GM19025 (cell line): ENCODE measurements at regions not wholly inside any gene's neighbourhood (a gene's known extent, or its start where the extent isn't known, plus 50 kb on each side); places are given as distances from the start of the nearest gene placed in this dataset.

ENCODE experiments used
- ATAC-seq: cut with Tn5 transposase; IDR thresholded peaks from one replicate; pipeline ENCODE4 v1.9.1; 2021; ENCODE audit warnings: mild to moderate bottlenecking, low read depth, moderate library complexity; ENCODE audit not compliant: unreplicated experiment

DNA sequence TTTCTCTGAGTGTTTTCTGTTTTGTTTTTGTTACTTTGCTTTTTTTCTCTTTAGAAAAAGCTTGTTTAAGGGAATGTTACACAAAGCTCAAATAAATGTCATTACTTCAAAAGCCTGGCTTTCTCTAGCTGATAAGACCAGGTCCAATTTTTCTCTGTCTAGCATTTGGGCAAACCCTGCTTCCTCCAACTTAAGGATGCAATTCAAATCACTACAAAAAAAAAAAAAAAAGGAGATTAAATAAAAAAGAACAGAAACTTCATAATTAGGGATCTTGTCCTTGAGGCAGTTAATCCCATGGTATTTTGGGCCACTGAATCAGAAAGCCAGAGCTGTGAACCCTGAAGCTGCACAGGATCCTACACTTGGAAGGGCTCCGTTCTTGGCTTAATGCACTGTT, 480.8 kb upstream of the KIRREL3 start:
- ATAC-seq, result no peak

DNA sequence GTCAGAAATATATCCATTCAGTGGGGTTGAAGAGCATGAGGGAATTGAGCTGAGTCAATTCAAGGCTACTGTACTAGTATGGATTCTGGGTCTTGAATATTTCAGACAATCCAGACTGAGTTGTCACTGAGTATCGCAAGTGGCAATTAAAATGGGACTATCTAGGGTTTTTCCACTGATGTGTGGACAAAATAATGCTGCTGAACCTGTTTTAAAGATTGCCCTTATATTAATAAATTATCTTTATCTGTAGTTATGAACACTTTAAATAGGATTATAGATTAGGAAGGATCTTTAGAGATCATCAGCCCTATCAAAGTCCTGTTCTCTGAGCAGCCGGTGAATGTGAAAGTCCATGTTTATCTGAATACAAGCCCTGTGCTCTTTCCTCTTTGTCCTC, 478.3 kb upstream of the KIRREL3 start:
- ATAC-seq, result no peak

DNA sequence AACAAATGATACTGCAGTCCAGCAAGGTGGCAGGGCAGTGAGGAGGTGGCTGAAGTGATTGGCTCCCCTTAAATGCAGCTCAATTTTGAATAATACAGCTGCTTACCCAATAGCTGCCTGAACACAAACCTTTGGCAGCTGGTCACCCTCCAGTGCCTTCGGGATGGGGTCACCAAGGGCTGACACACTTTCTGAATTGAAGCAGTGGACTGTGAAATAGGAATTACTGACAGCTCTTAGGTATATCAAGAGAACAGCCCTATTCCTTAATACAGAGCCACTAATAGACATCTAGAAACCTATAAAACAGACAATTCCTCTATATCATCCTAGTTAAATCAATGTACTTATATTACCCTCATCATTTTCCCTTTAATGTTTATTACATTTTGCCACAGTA, 474.2 kb upstream of the KIRREL3 start:
- no peak for ATAC-seq

DNA sequence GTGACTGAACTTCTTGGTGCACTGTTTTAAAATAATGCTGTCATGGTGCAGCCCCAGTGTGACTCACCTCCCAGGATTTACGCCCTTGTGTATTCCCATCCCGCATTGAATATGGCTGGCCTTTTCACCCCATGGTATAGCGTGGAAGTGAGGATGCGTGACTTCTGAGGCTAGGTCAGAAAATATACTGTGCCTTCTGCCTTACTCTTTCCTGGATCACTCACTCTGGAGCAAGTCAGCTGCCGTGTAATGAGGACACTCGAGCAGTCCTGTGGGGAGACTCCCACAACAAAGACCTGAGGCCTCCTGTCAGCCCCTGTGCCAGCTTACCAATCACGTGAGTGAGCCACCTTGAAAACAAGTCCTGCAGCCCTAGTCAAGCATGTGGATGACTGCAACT, 471.9 kb upstream of the KIRREL3 start:
- ATAC-seq, result no peak

DNA sequence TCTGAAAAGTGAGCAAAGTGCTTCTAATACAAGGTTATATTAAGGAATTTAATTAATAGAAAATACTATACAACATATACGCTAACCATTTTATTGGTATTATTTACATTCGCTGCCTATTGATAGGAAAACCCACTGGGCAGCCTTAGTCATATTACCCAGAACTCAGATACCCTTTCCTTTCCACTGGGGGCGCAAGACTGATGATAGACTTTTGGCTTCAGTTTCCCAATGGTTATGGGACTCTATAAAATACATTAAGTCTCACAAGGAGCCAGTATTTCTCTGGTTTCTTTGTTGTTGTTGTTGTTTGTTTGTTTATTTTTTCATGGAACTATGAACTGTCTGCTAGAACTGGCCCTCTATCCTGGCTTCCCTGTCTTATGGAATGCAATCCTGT, 471.1 kb upstream of the KIRREL3 start:
- ATAC-seq, result no peak

DNA sequence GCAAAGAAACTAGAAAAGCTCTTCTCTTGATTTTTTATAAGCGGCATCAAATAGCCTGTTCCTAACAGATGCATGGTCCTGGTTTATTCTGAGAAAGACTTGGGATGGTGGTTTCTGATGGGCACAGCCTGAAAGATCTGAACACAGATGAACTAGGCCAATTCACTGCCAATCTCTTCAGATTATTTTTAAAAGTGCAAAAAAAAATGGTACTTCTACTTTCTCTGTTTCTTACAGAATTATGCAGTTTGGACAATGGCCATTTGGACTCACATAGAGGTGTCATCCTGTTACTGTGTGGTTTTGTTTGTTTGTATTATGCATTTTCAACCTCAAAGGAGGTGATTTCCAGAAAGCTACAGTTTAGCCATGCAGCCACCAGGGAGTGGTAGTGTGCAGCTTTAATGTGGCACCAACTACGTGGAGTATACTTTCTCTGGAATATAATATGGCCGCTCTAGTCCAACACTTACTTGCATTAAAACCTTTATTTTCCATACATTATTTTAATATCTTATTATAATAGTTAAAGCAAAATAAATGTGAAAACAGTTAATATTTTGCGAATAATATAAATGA, 469.8 kb upstream of the KIRREL3 start:
- no peak for ATAC-seq

DNA sequence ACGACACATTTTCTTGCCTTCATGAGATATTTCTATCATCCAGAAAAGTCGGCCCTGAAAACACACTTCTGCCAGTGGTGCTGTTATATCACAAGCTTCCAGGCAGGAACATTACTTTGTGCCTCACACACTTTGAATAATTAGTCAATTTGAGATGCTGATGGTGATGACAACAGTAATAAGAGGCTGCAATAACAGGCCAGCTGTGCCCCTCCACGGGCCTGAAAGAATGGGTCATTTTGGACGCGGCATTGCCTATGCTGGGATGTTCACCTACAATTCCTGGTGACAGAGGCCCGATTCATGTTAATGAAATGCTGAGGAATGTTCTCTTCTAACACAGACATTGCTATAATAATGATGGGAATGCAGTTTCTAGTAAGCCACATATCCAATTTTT, 463.8 kb upstream of the KIRREL3 start:
- ATAC-seq, result no peak

DNA sequence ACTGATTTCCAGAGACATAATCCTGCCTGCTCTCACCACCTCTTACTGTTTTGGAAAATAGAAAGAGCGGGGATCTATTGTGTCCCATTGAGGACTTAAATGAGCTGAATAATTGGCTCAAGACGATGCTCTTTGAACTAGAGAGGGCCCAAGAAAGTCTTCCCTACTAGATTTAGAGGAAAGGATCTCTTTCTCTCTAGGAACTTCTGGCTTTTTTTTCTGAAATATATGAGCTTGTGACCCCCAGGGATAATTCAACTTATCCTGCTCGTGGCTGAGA, 461.4 kb upstream of the KIRREL3 start:
- ATAC-seq, result no peak

DNA sequence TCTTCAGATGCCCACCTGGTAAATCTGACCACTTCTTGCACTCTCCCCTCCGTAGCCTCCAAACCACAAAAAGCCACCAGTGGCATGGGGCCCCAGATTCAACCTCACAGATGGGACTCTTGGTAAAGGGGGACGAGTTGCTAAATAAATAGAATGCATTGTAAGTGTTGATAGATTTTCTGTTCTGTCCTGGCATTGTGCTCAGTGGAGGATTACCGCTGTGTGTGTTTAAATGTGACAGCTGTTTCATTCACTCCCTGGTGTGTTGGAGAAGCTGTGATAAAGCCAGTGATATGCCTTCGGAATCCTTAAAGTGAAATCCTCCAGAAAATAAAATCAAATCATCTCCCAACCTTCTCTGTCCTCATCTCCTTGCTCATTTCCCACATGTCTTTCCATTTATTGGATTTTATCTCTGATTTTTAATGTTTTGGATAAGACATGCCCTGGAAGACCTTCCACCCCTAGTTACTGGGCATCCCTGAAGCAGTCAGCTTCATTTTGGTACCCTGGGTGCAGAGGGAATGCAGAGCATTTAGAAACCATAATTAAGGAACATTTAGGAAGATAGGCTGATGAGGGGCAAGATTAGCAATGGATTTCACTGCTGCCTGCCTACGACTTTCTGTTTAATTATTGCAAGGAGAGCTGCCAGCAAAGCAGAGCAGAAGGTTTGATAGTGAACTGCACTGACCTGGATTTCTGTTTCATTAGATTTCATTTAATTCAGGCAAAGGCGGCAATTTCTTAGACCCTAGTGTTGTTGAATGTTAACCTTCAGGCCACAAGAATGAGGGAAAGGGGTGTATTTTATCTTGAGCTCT, 460.9 kb upstream of the KIRREL3 start:
- ATAC-seq, result no peak

DNA sequence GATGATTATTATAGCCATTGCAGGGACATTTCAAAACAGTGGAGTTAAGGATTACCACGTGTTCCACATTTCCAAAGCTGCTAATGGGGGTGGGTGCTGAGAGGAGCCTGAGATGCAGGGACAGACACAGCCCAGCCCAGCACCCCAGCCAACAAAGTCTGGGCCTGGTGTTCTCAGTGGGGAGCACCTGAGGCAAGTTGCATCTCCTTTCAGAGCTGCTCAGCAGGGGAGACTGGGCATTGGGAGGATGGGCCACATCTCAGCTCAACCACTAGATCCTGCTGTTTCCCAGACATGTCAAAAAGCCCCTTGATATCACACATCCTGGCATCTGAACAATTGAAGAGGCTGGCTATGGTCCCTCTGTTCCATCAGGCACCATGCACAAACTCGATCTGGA, 458.0 kb upstream of the KIRREL3 start:
- no peak for ATAC-seq

DNA sequence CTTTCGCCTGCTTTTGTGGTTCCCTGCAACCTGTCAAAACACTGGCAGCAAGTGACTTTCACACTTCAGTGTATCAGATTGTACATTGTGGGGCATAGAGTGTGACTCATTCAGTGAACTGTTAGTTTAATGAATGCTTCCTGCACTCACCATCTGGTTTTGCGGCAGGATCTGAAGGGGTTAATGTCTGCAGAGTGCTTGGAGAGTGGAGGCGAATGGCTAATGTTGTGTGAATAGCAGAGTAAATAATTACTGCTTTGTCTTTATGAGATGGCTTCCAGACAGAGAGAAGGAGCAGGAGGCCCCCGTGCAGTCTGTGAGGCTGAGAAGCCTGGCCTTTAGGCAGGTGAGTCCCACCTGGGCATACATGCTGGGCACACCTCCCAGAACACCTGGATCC, 454.3 kb upstream of the KIRREL3 start:
- no peak for ATAC-seq

DNA sequence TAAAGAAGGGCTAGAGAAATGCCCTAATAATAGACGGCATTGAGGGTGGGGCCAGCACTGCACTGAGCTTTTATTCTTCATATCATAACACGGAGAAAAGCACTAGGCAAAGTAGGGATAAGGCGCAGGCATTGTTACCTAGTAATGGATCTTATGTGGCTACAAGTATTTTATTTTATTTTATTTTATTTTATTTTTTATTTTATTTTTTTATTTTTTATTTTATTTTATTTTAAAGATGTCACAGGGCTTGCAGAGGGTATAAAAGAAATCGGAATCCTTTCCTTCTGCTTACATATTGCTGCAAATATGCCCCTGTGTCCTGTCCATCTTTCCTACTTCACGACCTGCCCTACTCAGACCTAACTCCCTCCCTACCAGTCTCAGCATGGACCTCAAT, 452.0 kb upstream of the KIRREL3 start:
- no peak for ATAC-seq

DNA sequence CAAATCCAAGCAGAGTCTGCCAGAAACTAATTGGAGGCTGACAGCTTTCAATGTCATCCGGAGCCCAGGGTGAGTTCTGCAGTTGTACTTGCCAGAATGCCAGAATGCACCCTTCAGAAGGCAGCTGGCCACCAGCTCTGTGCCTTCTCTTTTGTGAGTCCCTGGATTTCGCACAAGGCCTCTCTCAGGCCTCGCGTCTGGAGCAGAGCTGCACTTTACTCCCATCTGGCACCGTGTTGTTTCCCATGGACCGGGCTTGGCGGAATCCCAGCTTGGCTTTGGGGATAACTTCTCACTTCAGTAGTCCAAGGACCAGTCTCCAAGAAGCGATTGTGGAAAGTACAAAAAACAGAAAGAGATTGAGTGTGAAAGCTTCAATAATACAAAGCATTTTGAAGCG, 451.3 kb upstream of the KIRREL3 start:
- ATAC-seq, result no peak

DNA sequence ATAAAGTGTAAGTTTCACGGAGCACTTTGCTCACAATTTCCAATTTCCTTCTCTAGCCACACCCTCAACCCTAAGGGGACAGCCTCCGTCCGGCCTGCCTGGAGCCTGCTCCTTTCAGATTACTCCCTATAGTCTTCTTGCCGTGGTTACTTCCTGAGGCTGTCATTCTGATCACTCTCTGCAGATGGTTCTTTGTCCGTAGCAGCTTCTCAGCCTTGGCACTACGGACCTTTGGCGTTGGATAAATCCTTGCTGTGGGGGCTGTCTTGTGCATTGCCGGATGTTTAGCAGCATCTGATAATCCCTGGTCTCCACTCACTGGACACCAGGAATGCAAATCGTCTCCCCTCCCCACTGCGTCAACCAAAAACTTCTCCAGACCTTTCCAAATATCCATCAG, 447.5 kb upstream of the KIRREL3 start:
- ATAC-seq, result no peak

DNA sequence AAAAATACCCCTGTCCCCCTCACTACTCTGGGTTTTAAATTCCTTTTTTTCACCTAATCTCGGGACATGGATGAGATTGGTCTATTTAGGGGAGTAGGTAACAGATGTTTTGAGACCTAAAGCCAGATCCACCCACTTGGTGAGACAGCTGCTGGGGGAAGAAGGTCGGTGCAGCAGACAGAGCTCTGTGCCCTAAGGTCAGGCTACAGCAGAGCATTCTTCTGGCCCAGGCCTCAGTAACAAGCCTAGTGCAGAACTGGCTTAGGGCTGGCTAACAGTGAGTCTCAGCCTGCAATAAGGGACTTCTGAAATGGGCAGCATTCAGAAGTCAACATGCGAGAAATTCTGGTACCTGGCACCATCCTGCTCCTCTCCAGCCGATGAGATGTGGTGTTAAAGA, 444.9 kb upstream of the KIRREL3 start:
- no peak for ATAC-seq

DNA sequence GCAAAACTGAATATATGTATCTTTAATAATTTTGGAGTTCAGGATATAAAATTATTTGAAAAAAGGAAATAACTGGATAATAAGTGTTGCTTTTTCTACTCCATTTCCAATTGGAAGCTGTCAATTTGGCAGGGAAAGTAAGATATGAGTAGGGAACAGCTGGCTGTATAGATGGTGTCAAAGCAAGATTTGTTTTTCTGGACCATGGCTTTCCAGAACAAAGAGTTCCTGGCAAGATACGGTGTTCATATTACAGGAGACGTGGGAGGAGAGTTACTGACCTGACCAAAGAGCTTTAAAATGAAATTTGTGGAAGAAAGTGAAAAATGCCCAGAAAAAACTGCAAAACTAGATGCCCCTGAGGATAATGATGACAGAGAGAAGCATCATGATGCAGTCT, 442.7 kb upstream of the KIRREL3 start:
- no peak for ATAC-seq

DNA sequence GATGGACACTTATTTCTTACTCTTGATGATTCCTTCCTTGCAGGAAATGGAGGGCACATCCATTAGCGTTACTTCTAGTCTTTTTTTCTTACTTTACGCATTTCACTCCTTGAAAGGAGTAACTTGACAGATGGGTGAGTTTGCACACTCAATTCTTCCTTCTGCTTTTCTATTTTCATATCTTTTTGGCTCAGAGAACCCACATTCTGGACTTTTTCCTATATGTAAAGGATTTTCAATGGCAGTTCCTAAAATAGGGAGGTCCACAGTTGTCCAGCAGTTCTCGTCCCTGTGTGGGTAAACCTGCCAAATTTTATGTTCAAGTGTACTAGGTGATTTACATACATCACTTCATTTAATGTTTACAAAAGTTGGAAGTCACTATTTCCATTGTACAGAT, 440.0 kb upstream of the KIRREL3 start:
- ATAC-seq, result no peak

DNA sequence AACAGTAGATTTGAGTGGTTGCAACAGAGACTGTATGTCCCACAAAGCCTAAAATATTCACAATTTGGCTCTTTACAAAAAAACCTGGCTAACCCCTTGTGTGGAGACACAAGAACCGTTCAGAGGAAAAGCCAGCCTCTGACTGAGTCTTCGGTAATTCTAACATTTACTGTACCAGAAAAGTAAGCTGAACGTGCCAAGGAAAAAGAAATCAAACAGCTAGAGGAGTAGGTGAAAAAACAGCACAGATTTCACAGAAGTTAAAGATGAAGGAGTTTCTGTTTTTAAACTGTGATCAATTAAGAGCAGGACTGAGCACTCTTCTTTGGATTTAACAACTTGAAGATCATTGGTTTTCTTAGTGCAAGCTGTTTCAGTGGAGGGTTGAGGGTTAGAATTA, 424.7 kb upstream of the KIRREL3 start:
- ATAC-seq, result no peak

DNA sequence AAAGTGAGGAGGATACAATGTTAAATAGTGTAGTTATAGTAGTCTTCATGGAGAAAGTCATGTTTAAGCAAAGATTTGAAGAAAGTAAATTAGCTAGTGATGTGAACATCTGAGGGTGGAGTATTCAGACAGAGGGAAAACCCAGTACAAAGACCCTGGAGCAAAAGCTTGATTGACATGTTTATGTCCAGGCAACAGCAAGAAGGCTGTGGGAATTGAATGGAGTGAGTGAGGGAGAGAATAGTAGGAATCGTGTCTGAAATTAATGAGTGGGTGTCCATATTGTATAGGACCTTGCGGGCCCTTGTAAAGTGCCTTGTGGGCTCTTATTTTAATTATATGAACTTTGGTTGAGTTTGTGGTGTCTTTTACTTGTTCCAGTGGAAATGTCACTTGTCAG, 424.1 kb upstream of the KIRREL3 start:
- ATAC-seq, result no peak

DNA sequence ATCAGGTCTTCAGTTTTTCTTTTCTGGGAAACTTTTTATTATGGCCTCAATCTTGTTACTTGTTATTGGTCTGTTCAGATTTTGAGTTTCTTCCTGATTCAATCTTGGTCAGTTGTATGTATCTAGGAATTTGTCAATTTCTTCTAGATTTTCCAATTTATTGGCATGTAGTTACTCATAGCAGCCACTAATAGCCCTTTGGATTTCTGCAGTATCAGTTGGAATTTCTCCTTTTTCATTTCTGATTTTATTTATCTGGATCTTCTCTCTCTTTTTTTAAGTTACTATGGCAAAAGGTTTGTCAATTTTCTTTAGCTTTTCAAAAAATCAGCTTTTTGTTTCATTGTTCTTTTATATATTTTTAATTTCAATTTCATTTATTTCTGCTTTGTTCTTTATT, 419.6 kb upstream of the KIRREL3 start:
- no peak for ATAC-seq

DNA sequence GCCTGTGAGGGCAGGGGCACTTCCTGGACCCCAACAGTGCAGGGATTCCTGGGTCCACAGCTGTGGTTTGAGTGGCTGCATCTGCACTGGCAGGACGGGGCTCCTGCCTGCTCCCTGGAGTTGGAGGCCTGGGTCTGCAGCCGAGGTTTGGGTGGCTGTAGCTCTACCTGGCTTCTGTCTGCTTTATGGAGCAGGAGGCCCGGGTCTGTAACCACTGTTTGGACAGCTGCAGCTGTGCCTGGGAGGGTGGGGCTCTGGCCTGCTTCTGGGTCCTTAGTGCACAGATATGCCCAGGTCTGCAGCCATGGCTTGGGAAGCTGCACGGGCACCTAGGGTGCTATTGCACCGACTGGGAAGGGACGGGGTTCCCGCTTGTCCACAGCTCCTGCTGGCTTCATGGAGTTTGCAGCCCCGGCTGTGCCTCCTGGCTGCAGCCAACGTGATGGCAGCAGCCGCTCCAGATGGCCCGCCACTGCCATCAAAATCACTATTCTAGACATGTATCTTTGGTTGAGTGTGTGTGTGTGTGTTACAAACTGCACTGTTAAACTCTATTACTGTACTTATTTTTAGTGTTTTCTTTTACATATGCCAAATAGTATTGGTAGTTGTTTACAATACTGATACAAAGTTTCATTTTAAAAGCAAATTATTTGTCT, 412.3 kb upstream of the KIRREL3 start:
- ATAC-seq, result no peak

DNA sequence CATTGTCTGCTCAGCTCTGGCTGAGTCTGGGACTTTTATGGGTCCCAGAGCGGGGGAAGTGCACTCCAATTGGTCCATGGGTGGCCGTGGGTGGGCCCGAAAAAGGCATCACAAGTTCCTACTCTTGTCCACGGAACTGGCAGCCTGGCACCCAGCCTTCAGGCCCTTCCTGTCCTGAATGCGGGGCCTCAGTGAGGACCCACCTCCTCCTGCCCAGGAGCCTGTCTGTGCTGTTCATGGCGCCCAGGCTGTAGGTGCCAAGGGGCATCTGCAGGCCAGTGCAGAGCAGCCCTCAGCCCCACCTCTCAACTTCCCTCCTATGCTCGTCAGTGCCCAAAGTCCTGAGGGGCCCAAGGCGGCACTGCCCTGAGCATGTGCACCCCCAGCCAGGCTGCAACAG, 411.7 kb upstream of the KIRREL3 start:
- no peak for ATAC-seq
